Activated CD8-positive, alpha-beta T cell treated with anti-CD3 and anti-CD28 coated beads, Interleukin-2, amount 10 ng/mL, durations not matched to agents 7 days and 5 days (primary cell): ENCODE measurements at regions not wholly inside any gene's neighbourhood (a gene's known extent, or its start where the extent isn't known, plus 50 kb on each side); places are given as distances from the start of the nearest gene placed in this dataset.

Experiments used
- ATAC-seq: fragments of 150-1000 bp; cut with Tn5 transposase; one replicate; pipeline ENCODE4 v1.10.0; 2021; ENCODE audit warnings: moderate library complexity
- CTCF ChIA-PET: fragments of 350-600 bp; sonication (Branson Sonifier 250); formaldehyde crosslinking; loops from one replicate; lab custom pipeline; 2021; ENCODE audit warnings: antibody characterized with exemption; lab: Charles Lee
- POLR2A ChIA-PET: fragments of 350-600 bp; sonication (Branson Sonifier 250); formaldehyde crosslinking; loops from one replicate; lab custom pipeline; 2021; ENCODE audit warnings: antibody characterized with exemption; lab: Charles Lee
- DNase-seq: peaks from one replicate; pipeline ENCODE4 v3.0.0-alpha.2; 2020
- H3K27ac Mint-ChIP-seq: one replicate; pipeline ENCODE4 v1.8.0; 2021; ENCODE audit warnings: mild to moderate bottlenecking, mixed read lengths
- H3K27me3 Mint-ChIP-seq: one replicate; pipeline ENCODE4 v1.8.0; 2021; ENCODE audit warnings: low read depth, mixed read lengths
- H3K36me3 Mint-ChIP-seq: one replicate; pipeline ENCODE4 v1.8.0; 2021; ENCODE audit warnings: low read depth, mixed read lengths
- H3K4me1 Mint-ChIP-seq: one replicate; pipeline ENCODE4 v1.8.0; 2021; ENCODE audit warnings: low read depth, mixed read lengths
- H3K4me3 Mint-ChIP-seq: one replicate; pipeline ENCODE4 v1.8.0; 2021; ENCODE audit warnings: mild to moderate bottlenecking, mixed read lengths
- H3K9me3 Mint-ChIP-seq: one replicate; pipeline ENCODE4 v1.8.0; 2022; ENCODE audit warnings: mixed read lengths; ENCODE audit not compliant: insufficient read depth

- no peak for ATAC-seq
- peaks cover 16% of the 10 kb centered on the region for H3K9me3 Mint-ChIP-seq
- H3K4me3 Mint-ChIP-seq: no peak overlapping the region
- DNase-seq: no peak
- no peaks in the 10 kb centered on the region for H3K27me3 Mint-ChIP-seq
- H3K36me3 Mint-ChIP-seq: no peaks in the 10 kb centered on the region
- no peaks in the 10 kb centered on the region for H3K4me1 Mint-ChIP-seq
- no peak overlapping the region for H3K27ac Mint-ChIP-seq
- CTCF ChIA-PET: no interaction called here
- POLR2A ChIA-PET: no interaction called here
Measured at GRCh38 chr3:76405196-76405595, 619.8 kb upstream of the ZNF717 start.

- no peaks in the 10 kb centered on the region for H3K4me1 Mint-ChIP-seq
- no peaks in the 10 kb centered on the region for H3K27me3 Mint-ChIP-seq
- POLR2A ChIA-PET: no interaction called here
- CTCF ChIA-PET: no interaction called here
- H3K36me3 Mint-ChIP-seq: no peaks in the 10 kb centered on the region
- DNase-seq: no peak
- ATAC-seq: no peak
- no peak overlapping the region for H3K27ac Mint-ChIP-seq
- no peak overlapping the region for H3K4me3 Mint-ChIP-seq
- peaks cover 19% of the 10 kb centered on the region for H3K9me3 Mint-ChIP-seq
Measured at GRCh38 chr3:76410762-76411281, 625.5 kb upstream of the ZNF717 start.

GRCh38 chr3:76415384-76415783 lies 624.5 kb upstream of the ROBO2 start:
- Mint-ChIP-seq H3K4me1 (no peaks in the 10 kb centered on the region), H3K27ac (no peak overlapping the region), H3K36me3 (no peaks in the 10 kb centered on the region), H3K4me3 (no peak overlapping the region), H3K27me3 (no peaks in the 10 kb centered on the region), H3K9me3 (peaks cover 13% of the 10 kb centered on the region)
- POLR2A ChIA-PET: no interaction called here
- ATAC-seq (no peak), DNase-seq (no peak)
- CTCF ChIA-PET: no interaction called here

GRCh38 chr3:76429581-76430177 lies 610.2 kb upstream of the ROBO2 start:
- CTCF ChIA-PET: no interaction called here
- POLR2A ChIA-PET: no interaction called here
- no peaks in the 10 kb centered on the region for H3K27me3 Mint-ChIP-seq
- H3K9me3 Mint-ChIP-seq: peaks cover 9% of the 10 kb centered on the region
- no peaks in the 10 kb centered on the region for H3K4me1 Mint-ChIP-seq
- DNase-seq: no peak
- no peak overlapping the region for H3K27ac Mint-ChIP-seq
- H3K4me3 Mint-ChIP-seq: no peak overlapping the region
- no peaks in the 10 kb centered on the region for H3K36me3 Mint-ChIP-seq
- ATAC-seq: no peak

- H3K27me3 Mint-ChIP-seq: no peaks in the 10 kb centered on the region
- ChIA-PET CTCF (no interaction called here), POLR2A (no interaction called here)
- no peaks in the 10 kb centered on the region for H3K4me1 Mint-ChIP-seq
- ATAC-seq (no peak), DNase-seq (no peak)
- H3K4me3 Mint-ChIP-seq: no peak overlapping the region
- H3K9me3 Mint-ChIP-seq: peaks cover 6% of the 10 kb centered on the region
- no peaks in the 10 kb centered on the region for H3K36me3 Mint-ChIP-seq
- no peak overlapping the region for H3K27ac Mint-ChIP-seq
Measured at GRCh38 chr3:76432396-76432795, 607.5 kb upstream of the ROBO2 start.

- ChIA-PET CTCF (no interaction called here), POLR2A (no interaction called here)
- no peak for DNase-seq
- Mint-ChIP-seq H3K4me3 (no peak overlapping the region), H3K36me3 (no peaks in the 10 kb centered on the region), H3K27ac (no peak overlapping the region), H3K27me3 (no peaks in the 10 kb centered on the region), H3K4me1 (no peaks in the 10 kb centered on the region), H3K9me3 (peaks cover under 1% of the 10 kb centered on the region)
- no peak for ATAC-seq
Measured at GRCh38 chr3:76436894-76437293, 603.0 kb upstream of the ROBO2 start.

- Mint-ChIP-seq H3K4me3 (no peak overlapping the region), H3K27ac (no peak overlapping the region), H3K36me3 (no peaks in the 10 kb centered on the region), H3K9me3 (peaks cover 4% of the 10 kb centered on the region), H3K27me3 (no peaks in the 10 kb centered on the region), H3K4me1 (no peaks in the 10 kb centered on the region)
- CTCF ChIA-PET: no interaction called here
- DNase-seq (no peak), ATAC-seq (no peak)
- POLR2A ChIA-PET: no interaction called here
Measured at GRCh38 chr3:76438971-76439370, 600.9 kb upstream of the ROBO2 start.

- ATAC-seq: no peak
- Mint-ChIP-seq H3K9me3 (peaks cover 4% of the 10 kb centered on the region), H3K36me3 (no peaks in the 10 kb centered on the region), H3K4me1 (no peaks in the 10 kb centered on the region), H3K27ac (no peak overlapping the region), H3K4me3 (no peak overlapping the region), H3K27me3 (no peaks in the 10 kb centered on the region)
- DNase-seq: no peak
- CTCF ChIA-PET: no interaction called here
- POLR2A ChIA-PET: no interaction called here
Measured at GRCh38 chr3:76442374-76442915, 597.5 kb upstream of the ROBO2 start.

- no peaks in the 10 kb centered on the region for H3K27me3 Mint-ChIP-seq
- H3K9me3 Mint-ChIP-seq: peaks cover 13% of the 10 kb centered on the region
- no peaks in the 10 kb centered on the region for H3K4me1 Mint-ChIP-seq
- no peak overlapping the region for H3K4me3 Mint-ChIP-seq
- no peak overlapping the region for H3K27ac Mint-ChIP-seq
- ChIA-PET CTCF (no interaction called here), POLR2A (no interaction called here)
- ATAC-seq: no peak
- no peaks in the 10 kb centered on the region for H3K36me3 Mint-ChIP-seq
- DNase-seq: no peak
Measured at GRCh38 chr3:76456322-76456721, 583.6 kb upstream of the ROBO2 start.

GRCh38 chr3:76463501-76463900 lies 576.4 kb upstream of the ROBO2 start:
- ATAC-seq (no peak), DNase-seq (no peak)
- CTCF ChIA-PET: no interaction called here
- no peaks in the 10 kb centered on the region for H3K36me3 Mint-ChIP-seq
- H3K9me3 Mint-ChIP-seq: no peaks in the 10 kb centered on the region
- POLR2A ChIA-PET: no interaction called here
- H3K4me1 Mint-ChIP-seq: no peaks in the 10 kb centered on the region
- H3K4me3 Mint-ChIP-seq: no peak overlapping the region
- no peaks in the 10 kb centered on the region for H3K27me3 Mint-ChIP-seq
- H3K27ac Mint-ChIP-seq: no peak overlapping the region

- peaks cover 12% of the 10 kb centered on the region for H3K9me3 Mint-ChIP-seq
- H3K27ac Mint-ChIP-seq: no peak overlapping the region
- ChIA-PET POLR2A (no interaction called here), CTCF (no interaction called here)
- no peaks in the 10 kb centered on the region for H3K27me3 Mint-ChIP-seq
- no peak overlapping the region for H3K4me3 Mint-ChIP-seq
- ATAC-seq (no peak), DNase-seq (no peak)
- no peaks in the 10 kb centered on the region for H3K4me1 Mint-ChIP-seq
- no peaks in the 10 kb centered on the region for H3K36me3 Mint-ChIP-seq
Measured at GRCh38 chr3:76470285-76470684, 569.6 kb upstream of the ROBO2 start.

- Mint-ChIP-seq H3K27ac (no peak overlapping the region), H3K4me1 (no peaks in the 10 kb centered on the region), H3K4me3 (no peak overlapping the region), H3K9me3 (peaks cover 24% of the 10 kb centered on the region), H3K36me3 (no peaks in the 10 kb centered on the region), H3K27me3 (no peaks in the 10 kb centered on the region)
- ATAC-seq (no peak), DNase-seq (no peak)
- ChIA-PET CTCF (no interaction called here), POLR2A (no interaction called here)
Measured at GRCh38 chr3:76474632-76475031, 565.3 kb upstream of the ROBO2 start.
